ENCODE measurements at regions not wholly inside any gene's neighbourhood (a gene's known extent, or its start where the extent isn't known, plus 50 kb on each side); places are given as distances from the start of the nearest gene placed in this dataset.
"Not testable (repeated sequence)": the region's sequence is repeated elsewhere in the genome, so short reads cannot be mapped to it uniquely, and the experiment has no call there.

- DNase-seq (ENCODE audit: low read depth) = no peak
Observed at GRCh38 chr3:164927728-164928127, 150.6 kb downstream of the SI start.

GRCh38 chr3:164918905-164919304, 159.4 kb downstream of the SI start:
- DNase-seq (ENCODE audit: low read depth) = no peak

GRCh38 chr3:164912916-164913315, 165.4 kb downstream of the SI start:
- no peak for DNase-seq (ENCODE audit: low read depth)

GRCh38 chr3:164903820-164904451, 174.4 kb downstream of the SI start:
- DNase-seq (ENCODE audit: low read depth) = no peak

GRCh38 chr3:164897342-164897741, 181.0 kb downstream of the SI start:
- peak; percentile 9 for DNase-seq (ENCODE audit: low read depth)

- no peak for DNase-seq (ENCODE audit: low read depth)
Observed at GRCh38 chr3:164890061-164890460, 188.2 kb downstream of the SI start.

GRCh38 chr3:164883171-164883570, 195.1 kb downstream of the SI start:
- no peak for DNase-seq (ENCODE audit: low read depth)

- DNase-seq (ENCODE audit: low read depth) = peak; percentile 62
Observed at GRCh38 chr3:164879201-164879600, 199.1 kb downstream of the SI start.

- no peak for DNase-seq (ENCODE audit: low read depth)
Observed at GRCh38 chr3:164864454-164864853, 213.8 kb downstream of the SI start.

- DNase-seq (ENCODE audit: low read depth) = no peak
Observed at GRCh38 chr3:164852866-164853265, 225.4 kb downstream of the SI start.

GRCh38 chr3:164851905-164852304, 226.4 kb downstream of the SI start:
- DNase-seq (ENCODE audit: low read depth) = no peak

- DNase-seq (ENCODE audit: low read depth) = no peak
Observed at GRCh38 chr3:164851204-164851603, 227.1 kb downstream of the SI start.

- DNase-seq (ENCODE audit: low read depth) = no peak
Observed at GRCh38 chr3:164848923-164849322, 229.4 kb downstream of the SI start.

- DNase-seq (ENCODE audit: low read depth) = no peak
Observed at GRCh38 chr3:164845739-164846138, 232.6 kb downstream of the SI start.

GRCh38 chr3:164832216-164832615, 246.1 kb downstream of the SI start:
- DNase-seq (ENCODE audit: low read depth) = peak; percentile 81

GRCh38 chr3:164818318-164818717, 260.0 kb downstream of the SI start:
- DNase-seq (ENCODE audit: low read depth) = no peak

GRCh38 chr3:164814106-164814505, 264.2 kb downstream of the SI start:
- DNase-seq (ENCODE audit: low read depth) = no peak

- no peak for DNase-seq (ENCODE audit: low read depth)
Observed at GRCh38 chr3:164812042-164812441, 266.3 kb downstream of the SI start.

- DNase-seq (ENCODE audit: low read depth) = peak; percentile 46
Observed at GRCh38 chr3:164806188-164806587, 272.1 kb downstream of the SI start.

- no peak for DNase-seq (ENCODE audit: low read depth)
Observed at GRCh38 chr3:164794099-164794498, 284.2 kb downstream of the SI start.

GRCh38 chr3:164791263-164791662, 287.0 kb downstream of the SI start:
- DNase-seq (ENCODE audit: low read depth) = peak; percentile 55

GRCh38 chr3:164784407-164784806, 293.9 kb downstream of the SI start:
- DNase-seq (ENCODE audit: low read depth) = not testable (repeated sequence)

GRCh38 chr3:164781755-164782154, 296.5 kb downstream of the SI start:
- no peak for DNase-seq (ENCODE audit: low read depth)

GRCh38 chr3:164779816-164780215, 298.5 kb downstream of the SI start:
- DNase-seq (ENCODE audit: low read depth) = peak; percentile 80

GRCh38 chr3:164752812-164753211, 325.5 kb downstream of the SI start:
- no peak for DNase-seq (ENCODE audit: low read depth)
